ENCODE measurements at regions not wholly inside any gene's neighbourhood (a gene's known extent, or its start where the extent isn't known, plus 50 kb on each side); places are given as distances from the start of the nearest gene placed in this dataset.
A peak's percentile ranks its signal among the peaks of the same experiment; 100 is the strongest.

GRCh38 chr3:96748139-96748538 is 66.3 kb upstream of the EPHA6 start:
- no peak overlapping the region for H3K4me3 ChIP-seq
- no peak for DNase-seq
- H3K9me3 ChIP-seq, result peaks cover 0 to 10% of the 10 kb centered on the region in 2 donors
- H3K36me3 ChIP-seq, result no peaks in the 10 kb centered on the region
- no peaks in the 10 kb centered on the region for H3K4me1 ChIP-seq
- TF ChIP-seq, protein P1, sequence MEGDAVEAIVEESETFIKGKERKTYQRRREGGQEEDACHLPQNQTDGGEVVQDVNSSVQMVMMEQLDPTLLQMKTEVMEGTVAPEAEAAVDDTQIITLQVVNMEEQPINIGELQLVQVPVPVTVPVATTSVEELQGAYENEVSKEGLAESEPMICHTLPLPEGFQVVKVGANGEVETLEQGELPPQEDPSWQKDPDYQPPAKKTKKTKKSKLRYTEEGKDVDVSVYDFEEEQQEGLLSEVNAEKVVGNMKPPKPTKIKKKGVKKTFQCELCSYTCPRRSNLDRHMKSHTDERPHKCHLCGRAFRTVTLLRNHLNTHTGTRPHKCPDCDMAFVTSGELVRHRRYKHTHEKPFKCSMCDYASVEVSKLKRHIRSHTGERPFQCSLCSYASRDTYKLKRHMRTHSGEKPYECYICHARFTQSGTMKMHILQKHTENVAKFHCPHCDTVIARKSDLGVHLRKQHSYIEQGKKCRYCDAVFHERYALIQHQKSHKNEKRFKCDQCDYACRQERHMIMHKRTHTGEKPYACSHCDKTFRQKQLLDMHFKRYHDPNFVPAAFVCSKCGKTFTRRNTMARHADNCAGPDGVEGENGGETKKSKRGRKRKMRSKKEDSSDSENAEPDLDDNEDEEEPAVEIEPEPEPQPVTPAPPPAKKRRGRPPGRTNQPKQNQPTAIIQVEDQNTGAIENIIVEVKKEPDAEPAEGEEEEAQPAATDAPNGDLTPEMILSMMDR (IDR thresholded peaks at IDR 0.05), result no peak
- H3K27me3 ChIP-seq, result no peaks in the 10 kb centered on the region
- intact Hi-C loops (cut with DNase I), result no loop called here
- no peak overlapping the region for H3K27ac ChIP-seq
- no peak for ATAC-seq

DNA sequence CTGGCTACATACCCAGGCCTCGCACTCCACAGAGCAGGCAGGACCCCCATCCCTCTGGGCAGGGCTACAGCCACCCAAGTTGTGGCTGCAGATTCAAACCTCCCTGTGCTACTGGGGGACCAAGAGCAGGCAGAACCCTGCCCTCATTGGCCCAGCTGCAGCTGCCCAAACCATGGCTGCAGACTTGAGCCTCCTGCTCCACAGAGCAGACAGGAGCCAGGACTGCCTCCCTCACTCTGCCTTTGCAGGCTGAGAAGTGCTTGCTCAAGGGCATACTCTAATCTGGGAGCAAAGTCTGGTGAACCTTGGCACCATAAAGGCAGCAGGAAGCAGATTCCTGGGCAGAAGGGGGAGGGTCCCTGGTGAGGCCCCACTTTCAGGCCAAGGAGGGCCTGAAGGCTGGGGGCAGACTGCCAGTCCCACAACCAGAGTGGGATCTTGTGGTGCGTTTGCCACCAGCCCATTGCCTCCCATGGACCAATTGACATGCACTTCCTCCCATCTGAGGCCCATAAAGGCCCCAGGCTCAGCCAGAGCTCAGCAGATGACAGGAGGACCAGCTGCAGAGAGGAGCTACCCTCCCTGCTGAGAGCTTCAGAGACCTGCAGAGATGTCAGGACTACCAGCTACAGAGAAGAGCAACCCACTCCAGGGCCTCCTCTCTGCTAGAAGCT is 64.2 kb upstream of the EPHA6 start:
- TF ChIP-seq, protein P1 (IDR thresholded peaks at IDR 0.05), result no peak
- DNase-seq (peak in 1 of 4 donors; percentile 29), ATAC-seq (no peak)
- no peaks in the 10 kb centered on the region for H3K4me1 ChIP-seq
- H3K27ac ChIP-seq, result no peak overlapping the region
- intact Hi-C loops (cut with DNase I), result no loop called here
- H3K27me3 ChIP-seq, result no peaks in the 10 kb centered on the region
- peaks cover 0 to 11% of the 10 kb centered on the region in 2 donors for H3K9me3 ChIP-seq
- no peak overlapping the region for H3K4me3 ChIP-seq
- H3K36me3 ChIP-seq, result no peaks in the 10 kb centered on the region

DNA sequence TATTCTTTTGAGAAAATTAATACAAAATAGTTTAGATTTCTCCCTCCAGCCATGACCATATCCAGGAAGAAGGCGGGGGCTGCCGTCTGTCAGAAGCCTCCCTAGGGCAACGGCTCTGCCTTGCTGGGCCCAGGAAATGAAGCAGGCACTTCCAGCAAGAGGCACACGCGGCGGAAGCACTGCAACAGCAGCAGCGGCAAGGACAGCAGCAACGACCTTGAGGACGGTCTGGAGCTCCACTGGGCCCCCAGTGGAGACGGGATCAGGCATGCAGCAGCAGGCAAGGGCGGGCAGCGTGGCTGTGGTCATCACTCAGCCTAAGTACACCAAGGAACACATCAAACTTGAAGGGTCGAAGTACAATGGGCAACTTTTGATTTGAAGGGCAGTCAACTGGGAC is 61.3 kb upstream of the EPHA6 start:
- ATAC-seq, result no peak
- TF ChIP-seq, protein P1 (IDR thresholded peaks at IDR 0.05), result no peak
- intact Hi-C loops (cut with DNase I), result no loop called here
- H3K36me3 ChIP-seq, result no peaks in the 10 kb centered on the region
- peaks cover 0 to 11% of the 10 kb centered on the region in 2 donors for H3K9me3 ChIP-seq
- H3K4me1 ChIP-seq, result no peaks in the 10 kb centered on the region
- DNase-seq, result no peak
- no peak overlapping the region for H3K4me3 ChIP-seq
- no peaks in the 10 kb centered on the region for H3K27me3 ChIP-seq
- H3K27ac ChIP-seq, result no peak overlapping the region

- no peak overlapping the region for H3K4me3 ChIP-seq
- no peaks in the 10 kb centered on the region for H3K4me1 ChIP-seq
- no peaks in the 10 kb centered on the region for H3K36me3 ChIP-seq
- TF ChIP-seq, protein P1 (IDR thresholded peaks at IDR 0.05), result no peak
- DNase-seq (no peak), ATAC-seq (no peak)
- no peak overlapping the region for H3K27ac ChIP-seq
- no peaks in the 10 kb centered on the region for H3K27me3 ChIP-seq
- intact Hi-C loops (cut with DNase I), result no loop called here
- H3K9me3 ChIP-seq, result peaks cover 0 to 11% of the 10 kb centered on the region in 2 donors
These were observed 60.3 kb upstream of the EPHA6 start for GRCh38 chr3:96754128-96754527.

GRCh38 chr3:96755519-96755918 is 58.9 kb upstream of the EPHA6 start:
- intact Hi-C loops (cut with DNase I), result no loop called here
- Histone ChIP-seq H3K27me3 (no peaks in the 10 kb centered on the region), H3K27ac (no peak overlapping the region), H3K4me1 (no peaks in the 10 kb centered on the region), H3K9me3 (peaks cover 0 to 7% of the 10 kb centered on the region in 2 donors), H3K4me3 (no peak overlapping the region), H3K36me3 (no peaks in the 10 kb centered on the region)
- TF ChIP-seq, protein P1 (IDR thresholded peaks at IDR 0.05), result no peak
- ATAC-seq, result no peak
- no peak for DNase-seq

All from left lung (tissue), 4 donors.